ENCODE measurements at regions not wholly inside any gene's neighbourhood (a gene's known extent, or its start where the extent isn't known, plus 50 kb on each side); places are given as distances from the start of the nearest gene placed in this dataset.
"Not testable (repeated sequence)": the region's sequence is repeated elsewhere in the genome, so short reads cannot be mapped to it uniquely, and the experiment has no call there.

GRCh38 chr14:53857625-53858344, 98.8 kb downstream of the BMP4 start:
- no peak for DNase-seq (ENCODE audit: low read depth)

DNA sequence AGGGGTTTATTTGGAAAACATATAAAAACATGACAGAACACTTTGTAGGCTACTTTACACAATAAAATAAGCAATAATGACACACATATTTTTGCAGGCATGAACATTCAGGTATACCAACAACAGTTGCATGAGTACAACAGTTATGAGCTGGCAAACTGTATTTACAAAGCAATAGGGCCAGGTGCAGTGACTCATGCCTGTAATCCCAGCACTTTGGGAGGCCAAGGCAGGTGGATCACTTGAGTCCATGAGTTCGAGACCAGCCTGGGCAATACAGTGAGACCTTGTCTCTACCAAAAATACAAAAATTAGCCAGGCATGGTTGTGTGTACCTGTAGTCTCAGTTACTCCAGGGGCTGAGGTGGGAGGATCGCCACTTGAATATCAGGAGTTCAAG, 101.1 kb downstream of the BMP4 start:
- DNase-seq (ENCODE audit: low read depth): no peak

DNA sequence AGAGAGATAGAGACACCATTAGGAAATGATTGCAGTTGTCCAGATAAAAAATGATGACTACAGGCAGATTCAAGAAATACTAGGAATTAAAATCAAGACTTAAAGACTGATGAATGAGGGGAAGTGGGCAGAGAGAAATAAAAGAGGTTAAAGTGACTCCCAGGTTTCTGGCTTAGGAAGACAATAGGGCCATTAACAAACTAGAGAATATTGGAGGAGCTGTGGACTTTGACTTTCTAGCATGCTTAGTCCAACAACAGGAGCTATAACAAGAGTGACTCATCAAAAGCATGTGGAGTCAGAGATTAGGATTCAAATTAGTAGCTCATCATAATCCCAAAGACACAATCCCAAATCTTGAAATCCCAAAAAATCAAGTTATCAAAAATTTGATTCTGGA, 101.5 kb downstream of the BMP4 start:
- no peak for DNase-seq (ENCODE audit: low read depth)

- DNase-seq (ENCODE audit: low read depth): no peak
These were observed 105.1 kb downstream of the BMP4 start for GRCh38 chr14:53851394-53852090.

GRCh38 chr14:53850714-53851296, 105.8 kb downstream of the BMP4 start:
- DNase-seq (ENCODE audit: low read depth): no peak

DNA sequence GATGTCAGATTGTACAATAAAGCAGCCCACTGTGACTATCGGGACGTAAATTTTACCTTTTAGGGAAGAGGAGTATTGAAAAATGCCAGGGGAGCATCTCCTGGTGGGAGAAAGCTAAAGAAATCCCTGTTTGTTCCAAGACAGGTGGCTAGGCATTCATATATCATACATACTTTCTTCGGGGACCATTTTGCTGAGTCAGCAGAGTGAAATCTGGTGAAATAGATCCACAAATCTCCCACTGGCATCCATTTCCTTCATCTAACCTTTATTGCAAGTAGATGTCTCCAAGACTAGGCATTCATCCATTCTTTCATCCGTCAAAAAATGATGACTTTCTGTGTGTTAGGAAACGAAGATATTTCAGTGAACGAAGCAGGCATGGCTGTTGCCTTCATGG, 107.1 kb downstream of the BMP4 start:
- DNase-seq (ENCODE audit: low read depth): no peak

DNA sequence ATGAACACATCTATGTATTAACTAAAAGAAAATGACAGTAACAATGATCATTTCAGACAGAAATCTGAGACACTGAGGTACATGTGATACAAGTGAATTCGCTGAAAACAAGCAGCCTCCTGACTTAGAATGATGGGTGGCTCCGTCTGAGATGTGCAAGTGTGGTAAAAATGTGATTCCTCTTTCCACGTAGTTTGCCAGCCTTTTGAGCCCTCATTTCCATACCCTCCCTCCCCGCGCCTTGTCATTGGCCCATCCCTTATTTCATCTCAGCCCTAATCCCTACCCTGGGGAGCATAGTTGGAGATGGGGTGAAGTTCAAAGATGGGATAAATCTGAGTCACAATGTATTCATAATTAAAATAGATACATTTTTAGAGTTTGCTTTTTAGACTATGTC, 107.8 kb downstream of the BMP4 start:
- no peak for DNase-seq (ENCODE audit: low read depth)

DNA sequence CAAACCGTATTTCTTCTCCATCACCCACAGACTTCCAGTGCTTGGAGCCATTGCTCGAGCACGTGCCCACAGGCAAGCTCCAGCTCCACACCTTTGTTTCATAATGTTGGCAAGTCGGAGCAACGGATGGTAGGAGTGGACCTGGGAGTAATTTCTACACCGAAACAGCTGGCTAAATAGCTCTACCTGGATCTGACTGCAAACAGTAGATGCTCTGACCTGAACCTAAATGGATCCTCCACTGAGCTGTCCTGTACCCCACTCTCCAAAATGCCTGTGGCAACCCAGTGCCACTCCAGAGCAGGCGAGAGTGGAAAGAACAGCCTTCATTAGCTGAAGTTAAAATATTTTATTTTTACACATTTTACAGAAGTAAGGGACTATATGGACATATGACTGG, 108.7 kb downstream of the BMP4 start:
- DNase-seq (ENCODE audit: low read depth): no peak

GRCh38 chr14:53847057-53847456, 109.6 kb downstream of the BMP4 start:
- no peak for DNase-seq (ENCODE audit: low read depth)

DNA sequence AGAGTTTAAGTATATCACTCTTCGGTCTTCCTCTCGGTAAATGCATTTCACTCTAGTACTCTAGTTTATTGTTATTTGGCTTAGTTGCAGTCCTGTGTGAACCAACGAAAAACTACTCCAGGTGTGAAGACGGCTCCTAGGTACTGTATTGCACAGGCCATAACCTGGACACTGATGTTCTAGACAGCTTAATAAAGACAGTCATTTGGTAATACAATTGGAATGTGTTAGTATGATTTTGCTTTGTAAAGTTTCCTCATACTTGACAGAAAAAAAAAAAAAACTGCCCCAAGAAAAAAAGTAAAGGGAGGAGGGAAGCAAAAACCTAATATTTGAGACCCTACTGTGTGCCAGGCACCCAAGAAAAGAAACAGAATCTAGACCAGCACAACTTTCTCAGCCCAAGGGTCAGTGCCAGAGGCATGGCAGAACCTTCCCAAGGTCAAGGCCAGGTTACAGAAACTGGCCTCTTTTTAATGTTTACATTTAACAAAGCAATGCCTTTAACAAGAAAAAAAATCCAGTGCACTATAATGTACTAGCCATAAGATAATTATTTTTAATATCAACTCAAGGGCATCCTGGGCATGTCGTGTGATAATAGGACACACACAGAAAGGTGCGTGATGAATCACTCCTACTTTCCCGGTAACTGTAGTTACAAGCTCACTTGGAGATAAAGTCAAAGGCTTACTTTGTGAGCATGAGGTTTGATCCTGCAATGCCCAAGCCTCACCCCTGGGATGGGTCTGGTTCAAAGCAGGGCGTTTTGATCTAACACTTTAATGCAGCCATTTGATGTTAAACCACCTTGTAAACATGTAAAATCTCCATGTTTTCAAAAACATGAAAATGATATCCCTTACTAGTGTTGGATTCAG, 110.6 kb downstream of the BMP4 start:
- no peak for DNase-seq (ENCODE audit: low read depth)

GRCh38 chr14:53842938-53843337, 113.7 kb downstream of the BMP4 start:
- DNase-seq (ENCODE audit: low read depth): no peak

- no peak for DNase-seq (ENCODE audit: low read depth)
These were observed 115.2 kb downstream of the BMP4 start for GRCh38 chr14:53841109-53842099.

- DNase-seq (ENCODE audit: low read depth): no peak
These were observed 116.2 kb downstream of the BMP4 start for GRCh38 chr14:53840444-53840843.

DNA sequence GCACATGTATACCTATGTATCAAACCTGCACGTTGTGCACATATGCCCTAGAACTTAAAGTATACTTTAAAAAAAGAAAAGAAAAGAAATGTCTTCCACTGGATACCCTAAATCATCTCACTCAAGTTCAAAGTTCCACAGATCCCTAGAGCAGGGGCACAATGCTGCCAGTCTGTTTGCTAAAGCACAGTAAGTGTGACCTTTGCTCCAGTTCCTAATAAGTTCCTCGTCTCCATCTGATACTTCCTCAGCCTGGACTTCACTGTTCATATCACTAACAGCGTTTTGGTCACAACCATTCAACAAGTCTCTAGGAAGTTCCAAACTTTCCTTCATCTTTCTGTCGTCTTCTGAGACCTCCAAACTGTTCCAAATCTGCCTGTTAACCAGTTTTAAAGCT, 118.3 kb downstream of the BMP4 start:
- DNase-seq (ENCODE audit: low read depth): no peak

GRCh38 chr14:53837656-53838055, 119.0 kb downstream of the BMP4 start:
- DNase-seq (ENCODE audit: low read depth): not testable (repeated sequence)

DNA sequence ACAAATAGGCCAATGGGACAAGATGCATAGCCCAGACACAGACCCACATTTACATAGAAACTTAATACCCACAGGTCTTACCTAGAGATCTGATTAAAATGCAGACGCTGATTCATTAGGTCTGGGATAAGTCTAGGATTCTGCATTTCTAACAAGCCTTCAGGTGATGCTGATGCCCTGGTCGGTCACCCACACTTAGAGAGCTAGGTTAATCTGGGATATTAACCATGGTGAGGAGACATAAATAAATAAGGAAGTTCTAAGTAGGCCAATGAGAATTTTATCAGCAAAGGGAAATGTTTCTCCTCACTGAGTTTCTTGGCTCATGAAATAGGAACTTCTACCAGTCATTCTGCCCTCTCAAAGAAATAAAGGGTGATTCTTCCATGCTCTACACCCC, 120.1 kb downstream of the BMP4 start:
- DNase-seq (ENCODE audit: low read depth): no peak

DNA sequence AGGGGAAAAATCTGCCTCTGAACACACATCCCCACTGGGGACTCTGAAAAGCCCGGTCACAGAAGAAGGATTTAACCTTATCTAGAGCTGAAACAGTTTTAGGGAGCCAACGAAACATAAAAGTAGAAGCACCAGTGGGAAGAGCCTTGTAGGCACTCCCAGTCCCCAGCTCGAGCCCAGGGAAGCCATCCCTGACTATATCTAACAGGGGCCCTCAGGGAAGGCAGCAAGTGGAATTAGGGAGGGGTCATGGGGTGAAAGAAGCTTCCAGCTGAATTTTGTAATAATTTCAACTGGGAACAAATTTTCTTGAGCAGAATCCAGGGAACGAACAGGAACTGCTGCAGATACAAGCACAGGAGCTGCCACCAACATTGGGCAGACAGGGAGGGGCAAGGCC, 127.8 kb downstream of the BMP4 start:
- DNase-seq (ENCODE audit: low read depth): no peak

DNA sequence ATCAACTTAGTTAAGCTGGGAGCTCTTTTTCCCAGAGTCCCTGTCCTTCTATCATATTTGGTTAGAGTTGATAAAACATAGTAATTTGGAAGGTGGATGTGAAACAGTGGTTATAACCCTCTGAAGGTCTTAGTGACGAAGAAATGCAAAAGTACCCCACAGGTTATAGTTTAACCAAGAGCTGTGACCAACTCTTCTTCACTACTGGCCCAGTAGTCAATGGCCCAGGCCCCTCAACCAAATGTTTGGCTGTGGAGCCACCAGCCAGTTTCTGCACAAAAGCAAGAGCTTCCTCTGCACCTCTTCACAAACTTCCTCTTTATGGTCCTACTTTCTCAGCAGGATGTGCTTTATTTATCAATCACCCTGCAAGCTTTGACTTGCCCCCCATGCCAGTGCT, 132.6 kb downstream of the BMP4 start:
- DNase-seq (ENCODE audit: low read depth): no peak

DNA sequence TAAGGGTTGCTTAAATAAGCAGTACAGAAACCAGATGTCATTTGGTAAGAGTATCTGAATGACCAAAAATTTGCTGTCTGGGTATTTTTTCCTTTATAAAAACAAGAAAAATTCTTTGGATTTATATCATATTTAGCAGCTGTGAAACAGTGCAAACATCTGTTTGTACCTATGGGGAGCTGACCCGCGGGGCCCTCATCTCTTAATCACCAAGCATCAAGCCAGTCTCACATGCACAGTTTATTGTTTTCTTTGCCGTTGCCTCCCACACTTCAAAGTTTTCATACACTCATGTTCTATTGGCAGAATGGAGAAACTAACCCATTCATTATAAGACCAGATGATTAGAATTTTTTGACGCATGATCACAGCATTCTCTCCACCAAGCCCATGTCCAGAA, 142.2 kb downstream of the BMP4 start:
- DNase-seq (ENCODE audit: low read depth): no peak

GRCh38 chr14:53810221-53810620, 146.4 kb downstream of the BMP4 start:
- no peak for DNase-seq (ENCODE audit: low read depth)

DNA sequence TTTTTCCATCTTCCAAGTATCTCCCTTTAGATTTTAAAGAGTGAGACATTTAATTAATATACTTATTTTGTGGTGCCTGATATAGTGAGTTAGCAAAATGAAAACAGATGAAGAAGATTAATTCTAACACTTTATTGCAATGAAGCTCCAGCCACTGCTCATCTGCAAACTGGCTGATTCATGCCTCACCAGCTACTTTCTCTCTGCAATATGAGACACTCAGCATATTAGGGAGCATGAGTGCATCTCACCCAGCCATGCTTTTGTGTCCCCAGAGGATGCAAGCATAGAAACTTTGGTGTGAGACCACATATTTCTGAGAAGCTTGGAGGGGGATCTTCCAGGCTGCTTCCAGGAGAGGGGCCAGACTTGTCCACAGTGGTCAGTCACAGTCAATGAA, 148.6 kb downstream of the BMP4 start:
- DNase-seq (ENCODE audit: low read depth): no peak

Data from activated gamma-delta T cell treated with anti-CD3 and anti-CD28 coated beads, Interleukin-2, amount 50 U/mL, for 16 hours (primary cell).